ENCODE measurements at regions not wholly inside any gene's neighbourhood (a gene's known extent, or its start where the extent isn't known, plus 50 kb on each side); places are given as distances from the start of the nearest gene placed in this dataset.
A peak's percentile ranks its signal among the peaks of the same experiment; 100 is the strongest.

- DNase-seq (ENCODE audit: low spot score in 2 of 2): peak; percentile 94 to 97
- no peaks in the 10 kb centered on the region for H3K9me3 ChIP-seq
- H3K4me1 ChIP-seq: peaks cover 62% of the 10 kb centered on the region
- H3K27ac ChIP-seq: peak overlapping the region; percentile 75
- TF ChIP-seq EP300 (IDR thresholded peaks at IDR 0.05) (no peak), POLR2AphosphoS5 (IDR thresholded peaks at IDR 0.05) (peak in 2 of 3 donors; percentile 78 to 86)
- no peaks in the 10 kb centered on the region for H3K27me3 ChIP-seq
- 19% methylated on average over 13 of the region's 25 CpGs for WGBS
- H3K36me3 ChIP-seq: peaks cover 69% of the 10 kb centered on the region
- H3K4me3 ChIP-seq: no peak overlapping the region
These were observed 86.8 kb downstream of the RFLNA start for GRCh38 chr12:124381456-124382296.

- H3K36me3 ChIP-seq: peaks cover 69% of the 10 kb centered on the region
- WGBS: 69% methylated on average over 6 of the region's 8 CpGs
- H3K27ac ChIP-seq: peak overlapping the region; percentile 75
- peaks cover 55% of the 10 kb centered on the region for H3K4me1 ChIP-seq
- no peak overlapping the region for H3K4me3 ChIP-seq
- DNase-seq (ENCODE audit: low spot score in 2 of 2): no peak
- TF ChIP-seq CTCF (IDR thresholded peaks at IDR 0.05) (no peak), POLR2A (IDR thresholded peaks at IDR 0.05) (no peak), POLR2AphosphoS5 (IDR thresholded peaks at IDR 0.05) (no peak), EP300 (IDR thresholded peaks at IDR 0.05) (no peak)
- H3K27me3 ChIP-seq: no peaks in the 10 kb centered on the region
- no peaks in the 10 kb centered on the region for H3K9me3 ChIP-seq
These were observed 86.0 kb downstream of the RFLNA start for GRCh38 chr12:124380796-124381455.

- 18% methylated on average over 7 of the region's 31 CpGs for WGBS
- Histone ChIP-seq H3K4me1 (peaks cover 50% of the 10 kb centered on the region), H3K4me3 (peak overlapping the region; percentile 0), H3K36me3 (peaks cover 69% of the 10 kb centered on the region), H3K27ac (peak overlapping the region; percentile 75), H3K9me3 (no peaks in the 10 kb centered on the region), H3K27me3 (no peaks in the 10 kb centered on the region)
- no peak for DNase-seq (ENCODE audit: low spot score in 2 of 2)
- TF ChIP-seq CTCF (IDR thresholded peaks at IDR 0.05) (peak; percentile 45 to 49), POLR2AphosphoS5 (IDR thresholded peaks at IDR 0.05) (peak in 2 of 3 donors; percentile 35 to 72), EP300 (IDR thresholded peaks at IDR 0.05) (no peak)
These were observed 85.3 kb downstream of the RFLNA start for GRCh38 chr12:124379938-124380754.

GRCh38 chr12:124379379-124379937 lies 84.6 kb downstream of the RFLNA start:
- 53% methylated on average over 16 of the region's 17 CpGs for WGBS
- Histone ChIP-seq H3K27ac (peak overlapping the region; percentile 75), H3K4me3 (no peak overlapping the region), H3K9me3 (no peaks in the 10 kb centered on the region), H3K27me3 (no peaks in the 10 kb centered on the region), H3K4me1 (peaks cover 45% of the 10 kb centered on the region), H3K36me3 (peaks cover 69% of the 10 kb centered on the region)
- TF ChIP-seq EP300 (IDR thresholded peaks at IDR 0.05) (no peak), POLR2AphosphoS5 (IDR thresholded peaks at IDR 0.05) (no peak), POLR2A (IDR thresholded peaks at IDR 0.05) (no peak), CTCF (IDR thresholded peaks at IDR 0.05) (no peak)
- DNase-seq (ENCODE audit: low spot score in 2 of 2): no peak

GRCh38 chr12:124378926-124379325 lies 84.0 kb downstream of the RFLNA start:
- no peaks in the 10 kb centered on the region for H3K9me3 ChIP-seq
- H3K4me3 ChIP-seq: no peak overlapping the region
- H3K27ac ChIP-seq: peak overlapping the region; percentile 75
- TF ChIP-seq CTCF (IDR thresholded peaks at IDR 0.05) (no peak), POLR2AphosphoS5 (IDR thresholded peaks at IDR 0.05) (no peak), EP300 (IDR thresholded peaks at IDR 0.05) (no peak), POLR2A (IDR thresholded peaks at IDR 0.05) (no peak)
- peaks cover 69% of the 10 kb centered on the region for H3K36me3 ChIP-seq
- no peaks in the 10 kb centered on the region for H3K27me3 ChIP-seq
- peaks cover 44% of the 10 kb centered on the region for H3K4me1 ChIP-seq
- no peak for DNase-seq (ENCODE audit: low spot score in 2 of 2)
- WGBS: 85% methylated on average over 13 of the region's 13 CpGs
